GM18505 (cell line): ENCODE measurements at regions not wholly inside any gene's neighbourhood (a gene's known extent, or its start where the extent isn't known, plus 50 kb on each side); places are given as distances from the start of the nearest gene placed in this dataset.

ENCODE experiments used
- ATAC-seq: cut with Tn5 transposase; IDR thresholded peaks from one replicate; pipeline ENCODE4 v1.9.1; 2021; ENCODE audit not compliant: unreplicated experiment
- POLR2A ChIP-seq: IDR thresholded peaks from 4 replicates; pipeline ENCODE4 v1.6.1; 2011; ENCODE audit warnings: borderline replicate concordance; ENCODE audit not compliant: insufficient read depth, insufficient read length; ENCODE audit errors: extremely low read depth

DNA sequence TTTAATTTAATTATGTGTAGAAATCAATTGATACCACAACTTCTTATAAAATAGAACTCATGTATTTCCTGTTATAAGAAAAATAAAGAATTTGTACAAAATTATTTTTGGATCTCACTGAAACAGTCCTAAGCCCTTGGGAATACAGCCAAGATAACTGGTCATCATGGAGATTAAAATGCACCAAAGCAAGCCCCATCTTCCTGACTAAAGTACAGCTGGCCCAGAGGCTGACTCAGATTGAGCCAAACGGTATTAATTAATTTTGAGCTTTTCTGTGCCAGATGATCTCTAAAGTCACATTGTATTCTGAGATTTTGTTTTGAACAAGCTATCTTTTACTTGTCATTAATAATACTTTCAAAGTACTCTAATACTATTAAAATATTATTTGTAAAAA is 978.5 kb downstream of the TBC1D32 start:
- TF ChIP-seq POLR2A = no peak
- ATAC-seq = no peak

DNA sequence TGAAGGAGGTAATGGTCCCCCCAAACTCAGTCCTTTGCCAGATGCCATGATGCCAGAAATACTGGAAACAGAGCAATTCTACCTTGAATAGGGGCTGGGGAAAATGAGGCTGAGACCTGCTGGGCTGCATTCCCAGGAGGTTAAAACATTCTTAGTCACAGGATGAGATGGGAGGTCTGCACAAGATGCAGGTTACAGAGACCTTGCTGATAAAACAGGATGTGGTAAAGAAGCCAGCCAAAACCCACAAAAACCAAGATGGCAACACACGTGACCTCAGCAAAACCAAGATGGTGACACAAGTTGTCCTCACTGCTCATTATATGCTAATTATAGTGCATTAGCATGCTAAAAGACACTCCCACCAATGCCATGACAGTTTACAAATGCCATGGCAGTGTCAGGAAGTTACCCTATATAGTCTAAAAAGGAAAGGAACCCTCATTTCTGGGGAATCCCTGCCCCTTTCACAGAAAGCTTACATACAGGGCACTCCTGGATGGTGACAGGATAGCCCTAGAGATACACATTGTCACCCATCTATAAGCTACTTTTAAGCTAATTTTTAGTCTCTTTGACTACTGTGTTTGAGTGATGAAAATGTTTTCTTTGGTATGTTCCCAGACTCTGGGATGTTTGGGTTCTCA is 979.7 kb downstream of the TBC1D32 start:
- peak; percentile 61 for ATAC-seq
- TF ChIP-seq POLR2A = no peak

DNA sequence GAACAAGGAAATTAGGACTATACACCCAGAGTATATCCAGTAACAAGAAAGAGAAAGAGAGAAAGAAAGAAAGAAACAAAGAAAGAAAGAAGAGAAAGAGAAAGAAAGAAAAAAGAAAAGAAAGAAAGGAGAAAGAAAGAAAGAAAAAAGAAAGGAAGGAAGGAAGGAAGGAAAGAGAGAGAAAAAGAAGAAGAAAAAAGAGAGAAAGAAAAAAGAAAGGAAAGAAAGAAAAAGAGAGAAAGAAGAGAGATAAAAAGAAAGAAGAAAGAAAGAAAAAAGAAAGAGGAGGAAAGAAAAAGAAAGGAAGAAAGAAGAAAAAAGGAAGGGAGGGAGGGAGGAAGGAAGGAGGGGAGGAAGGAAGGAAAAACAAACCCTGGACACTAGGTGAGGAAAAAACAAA is 981.8 kb downstream of the TBC1D32 start:
- no peak for ATAC-seq
- TF ChIP-seq POLR2A = no peak

DNA sequence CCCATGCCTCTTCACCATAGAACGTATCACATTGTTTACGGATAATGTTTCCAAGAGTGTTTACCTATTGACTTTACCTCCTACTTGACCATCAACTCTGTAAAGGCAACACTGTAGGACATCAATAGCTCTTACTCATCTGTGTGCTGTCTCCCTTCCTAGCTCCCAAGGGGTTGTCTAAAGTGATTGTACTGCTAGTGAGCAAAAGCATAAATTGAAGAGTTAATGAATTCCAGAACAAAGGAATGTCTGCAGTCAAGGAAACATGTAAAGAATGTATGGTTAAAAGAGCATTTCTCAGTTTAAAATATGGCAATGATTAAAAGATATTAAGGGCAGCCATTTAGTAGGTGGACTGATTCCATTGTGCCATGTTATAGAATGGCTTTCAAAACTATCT is 985.4 kb downstream of the TBC1D32 start:
- TF ChIP-seq POLR2A = no peak
- no peak for ATAC-seq

DNA sequence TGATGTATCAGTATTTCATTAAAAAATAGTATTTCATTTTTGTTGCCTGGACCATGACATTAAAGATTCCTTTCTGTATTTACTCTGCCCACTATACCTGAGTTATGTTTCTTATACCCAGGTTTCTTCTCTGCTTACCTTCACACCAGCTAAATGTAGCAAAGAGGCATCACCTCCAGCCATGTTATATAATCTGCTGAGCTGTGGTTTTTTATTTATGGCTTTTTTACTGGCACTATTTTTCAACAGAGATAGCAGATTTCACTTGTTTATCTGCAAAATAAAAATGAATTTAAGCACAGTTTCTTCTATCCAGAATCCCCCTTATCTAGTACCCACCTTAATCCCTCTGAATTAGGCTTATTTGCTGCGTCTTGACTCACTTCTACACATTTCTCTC is 979.0 kb upstream of the MAN1A1 start:
- TF ChIP-seq POLR2A = no peak
- ATAC-seq = no peak

DNA sequence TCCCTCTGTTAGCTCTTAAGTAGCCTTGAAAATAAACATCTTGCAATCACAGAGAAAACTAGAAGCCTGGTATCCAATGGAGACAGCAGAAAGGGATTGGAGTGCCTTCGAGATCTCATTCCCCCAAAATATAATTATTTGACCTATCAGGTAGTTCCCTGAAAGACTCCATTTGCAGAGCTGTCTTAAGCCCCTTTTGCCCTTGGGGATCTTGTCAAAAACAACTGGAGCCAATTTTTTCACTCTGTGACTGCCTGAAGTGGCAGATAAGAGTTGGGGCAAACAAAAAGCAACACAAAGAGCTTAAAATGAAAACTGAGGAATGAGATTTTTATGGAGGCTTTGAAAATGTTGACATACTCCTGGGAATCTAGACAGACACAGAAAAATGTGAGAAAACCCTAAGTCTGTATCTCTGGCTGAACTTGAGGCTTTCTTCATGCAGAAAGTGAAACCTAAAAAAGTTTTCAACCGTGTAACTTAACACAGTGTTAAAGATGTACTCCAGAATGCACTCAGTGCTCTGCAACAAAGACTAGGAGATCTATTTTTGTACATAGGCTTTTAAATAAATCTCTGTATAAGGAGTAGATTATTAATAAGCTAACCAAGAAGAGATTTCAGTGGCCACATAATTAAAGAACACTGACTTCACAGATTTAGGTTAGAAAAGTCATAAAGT is 971.1 kb upstream of the MAN1A1 start:
- no peak for TF ChIP-seq POLR2A

DNA sequence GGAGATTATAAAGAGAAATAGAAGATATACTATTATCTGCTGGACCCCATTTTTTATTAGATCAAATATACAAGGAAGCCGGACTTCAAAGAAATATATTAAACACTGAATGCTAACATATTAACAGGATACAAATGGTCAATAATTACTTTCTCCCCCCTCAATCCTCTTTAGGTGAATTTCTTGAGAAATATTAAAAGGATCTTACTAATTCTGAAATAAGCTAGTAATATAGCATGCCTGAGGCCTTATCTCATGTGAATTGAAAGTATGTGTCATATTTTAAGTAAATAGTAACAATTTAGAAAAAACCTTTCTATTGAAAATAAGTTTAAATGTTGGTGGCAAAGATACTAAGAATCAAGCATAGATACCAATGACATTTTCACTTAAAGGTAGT is 954.7 kb upstream of the MAN1A1 start:
- TF ChIP-seq POLR2A = no peak
- ATAC-seq = no peak

More for the DNA sequence above, 971.1 kb upstream of the MAN1A1 start:
- ATAC-seq = no peak

DNA sequence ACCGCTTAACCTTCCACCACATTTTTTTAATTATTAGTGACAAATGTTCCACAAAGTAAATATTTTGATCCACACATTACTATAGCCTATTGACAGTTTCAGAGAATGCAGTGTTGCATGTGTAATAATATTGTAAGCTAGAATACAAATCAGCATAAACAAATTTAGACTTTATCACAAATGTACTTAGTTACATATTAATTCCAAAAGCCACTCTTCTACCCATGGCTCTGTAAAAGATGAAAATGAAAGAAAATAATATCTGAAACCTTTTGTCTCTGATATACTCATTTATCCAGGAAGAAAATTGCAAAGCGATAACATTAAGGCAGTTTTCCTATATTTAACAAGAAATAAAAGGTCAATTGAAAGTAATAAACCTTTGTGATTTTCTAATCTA is 954.0 kb upstream of the MAN1A1 start:
- no peak for TF ChIP-seq POLR2A
- no peak for ATAC-seq

DNA sequence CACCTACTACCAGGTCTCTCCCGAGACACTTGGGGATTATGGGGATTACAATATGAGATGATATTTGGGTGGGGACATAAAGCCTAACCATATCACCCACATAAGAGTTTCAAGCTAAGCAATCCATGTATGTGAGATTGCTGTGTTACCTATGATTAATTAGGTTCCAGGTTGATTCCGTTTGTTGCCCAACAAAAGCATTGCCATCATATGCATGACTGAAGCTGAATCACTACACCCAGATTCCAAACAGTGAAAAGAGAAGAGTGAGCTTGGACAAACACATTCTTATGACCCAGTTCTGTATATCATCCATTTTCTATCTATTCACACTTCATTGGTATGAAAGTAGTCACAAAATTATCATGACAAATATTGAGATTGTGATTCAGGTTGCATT is 952.5 kb upstream of the MAN1A1 start:
- no peak for TF ChIP-seq POLR2A
- ATAC-seq = no peak

DNA sequence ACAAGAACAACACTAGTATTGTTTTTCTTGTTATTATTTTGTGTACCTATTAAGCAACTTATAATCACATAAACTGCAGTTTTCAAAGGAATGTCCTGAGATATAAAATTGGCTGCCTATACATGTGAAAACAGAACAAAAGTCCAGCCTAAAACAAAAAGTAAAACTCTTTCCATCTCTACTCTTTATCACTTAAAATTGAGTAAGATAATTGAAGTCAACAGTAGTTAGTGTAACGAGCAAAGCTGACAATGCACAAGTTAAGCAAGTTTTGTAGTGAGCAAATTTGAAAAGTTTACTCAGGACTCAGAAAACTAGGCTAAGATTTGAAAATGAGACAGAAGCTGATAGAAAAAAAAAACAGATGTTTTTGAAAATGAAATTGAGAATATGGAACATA is 941.4 kb upstream of the MAN1A1 start:
- no peak for ATAC-seq
- TF ChIP-seq POLR2A = no peak

DNA sequence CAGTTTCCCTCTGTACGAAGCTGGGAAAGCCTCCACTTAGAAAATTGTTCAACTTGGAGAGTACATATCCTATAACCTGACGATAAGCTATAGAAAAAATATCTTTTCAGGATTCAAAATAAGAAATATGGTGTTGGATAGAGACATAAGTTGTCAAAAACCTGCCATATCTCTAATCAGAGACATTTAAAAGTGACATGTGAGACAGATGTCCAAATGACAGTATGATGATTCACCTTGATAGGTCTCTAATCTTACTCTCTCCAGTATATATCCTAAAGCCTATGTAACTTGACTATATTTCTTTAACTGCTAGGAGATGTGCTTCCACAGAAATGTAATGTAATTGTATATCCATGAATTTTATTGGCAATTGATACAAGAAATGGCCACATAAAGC is 932.4 kb upstream of the MAN1A1 start:
- ATAC-seq = no peak
- no peak for TF ChIP-seq POLR2A

DNA sequence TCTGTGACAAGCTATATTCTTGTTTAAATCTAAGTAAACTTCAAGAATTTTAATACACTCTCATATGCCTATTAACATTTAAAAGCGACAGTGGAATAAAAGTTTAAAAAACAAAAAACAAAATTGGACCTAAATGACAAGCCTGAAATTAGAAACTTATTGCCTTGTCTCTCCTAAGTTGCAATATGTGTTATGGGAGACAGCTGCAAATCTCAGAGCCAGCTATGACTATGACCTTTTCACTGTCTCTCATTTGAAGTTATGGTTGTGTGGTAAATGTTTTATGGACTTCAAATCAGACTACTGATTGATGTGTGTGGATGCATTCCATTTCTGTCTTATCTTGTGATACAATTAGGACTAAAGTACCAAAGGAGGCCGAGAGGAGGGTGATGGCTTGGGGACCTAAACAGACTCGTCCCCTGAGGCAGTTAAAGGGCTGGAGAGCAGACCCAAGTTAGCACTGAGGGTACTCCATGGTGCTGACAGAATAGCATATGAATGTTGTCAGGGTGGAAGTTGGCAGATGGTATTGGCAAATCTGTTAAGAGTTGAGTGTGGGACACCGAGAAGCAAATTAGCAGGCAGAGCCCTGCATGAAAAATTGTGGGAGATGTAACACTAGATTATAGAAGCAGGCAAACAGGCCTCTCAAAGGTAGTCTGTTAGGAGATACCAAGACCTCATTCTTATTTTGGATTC is 930.1 kb upstream of the MAN1A1 start:
- TF ChIP-seq POLR2A = no peak

DNA sequence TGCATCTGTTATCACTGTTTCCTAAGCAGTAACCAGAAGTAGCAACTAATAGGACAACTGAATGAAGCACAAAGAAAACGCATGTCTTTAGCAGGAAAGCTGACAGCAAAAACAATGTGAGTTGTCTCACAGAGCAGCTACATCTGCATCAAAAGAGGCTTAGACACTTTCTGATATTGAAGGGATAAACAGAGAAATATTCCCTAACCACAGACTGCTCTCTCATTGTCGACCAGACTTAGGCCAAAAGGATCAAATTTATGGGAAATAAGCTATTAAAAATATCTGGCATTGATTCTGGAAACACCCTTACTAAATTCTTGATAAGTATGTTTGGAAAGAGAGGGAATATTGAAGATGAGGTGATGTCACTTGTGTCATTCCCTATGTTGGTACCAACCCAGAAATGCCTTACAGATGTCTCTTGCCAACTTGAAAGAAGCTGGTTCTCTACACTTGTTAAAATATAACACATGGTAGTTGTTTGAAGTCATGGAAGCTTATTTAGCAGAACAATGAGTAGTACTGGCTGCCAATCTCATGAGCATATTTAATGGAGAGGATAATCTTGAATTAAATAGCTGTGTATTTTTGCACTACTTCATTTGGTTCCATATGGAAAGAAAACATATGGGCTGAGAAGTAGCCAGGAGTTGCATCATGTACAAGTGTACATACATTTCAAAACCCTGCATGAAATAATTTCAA is 929.3 kb upstream of the MAN1A1 start:
- TF ChIP-seq POLR2A = no peak
- ATAC-seq = no peak

More for the DNA sequence above, 930.1 kb upstream of the MAN1A1 start:
- no peak for ATAC-seq
